ENCODE measurements at regions not wholly inside any gene's neighbourhood (a gene's known extent, or its start where the extent isn't known, plus 50 kb on each side); places are given as distances from the start of the nearest gene placed in this dataset.

GRCh38 chr6:26156105-26156849, 69.0 kb downstream of the HFE start:
- H3K9me3 ChIP-seq (ENCODE audit: insufficient read depth, low read depth) = no peaks in the 10 kb centered on the region
- BruUV-seq (replicated peaks) = TSS peak; percentile 67
- peak overlapping the region; percentile 85 for H3K27ac ChIP-seq
- ChIA-PET CTCF (no interaction called here), POLR2A (ENCODE audit: unreplicated experiment) (interaction anchor here (0.6 to 5.0 kb wide), 18 partner anchors 11 to 1734 kb away, joined by 3 to 284 read pairs (median 4); a partner anchor contains a TSS)
- H3K4me3 ChIP-seq = peak overlapping the region; percentile 87
- H3K27me3 ChIP-seq (ENCODE audit: insufficient read depth, low read depth) = no peaks in the 10 kb centered on the region
- H3K9me2 ChIP-seq (ENCODE audit: insufficient read depth) = no peaks in the 10 kb centered on the region
- peaks cover 39% of the 10 kb centered on the region for H3K79me2 ChIP-seq (ENCODE audit: low read depth)
- H3K4me2 ChIP-seq = peak overlapping the region; percentile 94
- H2AFZ ChIP-seq = peak overlapping the region; percentile 86
- peak; percentile 71 to 90 for DNase-seq
- H3K4me1 ChIP-seq (replicated peaks; ENCODE audit: insufficient read depth) = peaks cover 14% of the 10 kb centered on the region
- TF ChIP-seq EZH2 (IDR thresholded peaks at IDR 0.05; ENCODE audit: low read depth) = no peak
- TF ChIP-seq, protein P1, sequence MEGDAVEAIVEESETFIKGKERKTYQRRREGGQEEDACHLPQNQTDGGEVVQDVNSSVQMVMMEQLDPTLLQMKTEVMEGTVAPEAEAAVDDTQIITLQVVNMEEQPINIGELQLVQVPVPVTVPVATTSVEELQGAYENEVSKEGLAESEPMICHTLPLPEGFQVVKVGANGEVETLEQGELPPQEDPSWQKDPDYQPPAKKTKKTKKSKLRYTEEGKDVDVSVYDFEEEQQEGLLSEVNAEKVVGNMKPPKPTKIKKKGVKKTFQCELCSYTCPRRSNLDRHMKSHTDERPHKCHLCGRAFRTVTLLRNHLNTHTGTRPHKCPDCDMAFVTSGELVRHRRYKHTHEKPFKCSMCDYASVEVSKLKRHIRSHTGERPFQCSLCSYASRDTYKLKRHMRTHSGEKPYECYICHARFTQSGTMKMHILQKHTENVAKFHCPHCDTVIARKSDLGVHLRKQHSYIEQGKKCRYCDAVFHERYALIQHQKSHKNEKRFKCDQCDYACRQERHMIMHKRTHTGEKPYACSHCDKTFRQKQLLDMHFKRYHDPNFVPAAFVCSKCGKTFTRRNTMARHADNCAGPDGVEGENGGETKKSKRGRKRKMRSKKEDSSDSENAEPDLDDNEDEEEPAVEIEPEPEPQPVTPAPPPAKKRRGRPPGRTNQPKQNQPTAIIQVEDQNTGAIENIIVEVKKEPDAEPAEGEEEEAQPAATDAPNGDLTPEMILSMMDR (conservative IDR thresholded peaks at IDR 0.05) = no peak; the same call in 1 of the 2 replicates
- intact Hi-C loops (cut with micrococcal nuclease; ENCODE audit: unreplicated experiment) = loop anchor here (2.0 kb wide), 1 partner anchor 123 kb away; a partner anchor contains a TSS
- H3K36me3 ChIP-seq (ENCODE audit: low read depth) = no peaks in the 10 kb centered on the region
- H4K20me1 ChIP-seq (ENCODE audit: insufficient read depth) = no peaks in the 10 kb centered on the region
- peaks cover 35% of the 10 kb centered on the region for H3F3A ChIP-seq (ENCODE audit: insufficient read depth, low read depth)

- intact Hi-C loops (cut with micrococcal nuclease; ENCODE audit: unreplicated experiment) = loop anchor here (1.0 to 2.0 kb wide), 6 partner anchors 33 to 128 kb away; a partner anchor contains a TSS
- H3K27me3 ChIP-seq (ENCODE audit: insufficient read depth, low read depth) = no peaks in the 10 kb centered on the region
- no TSS peak for BruUV-seq (replicated peaks)
- H3K4me2 ChIP-seq = peak overlapping the region; percentile 94
- H2AFZ ChIP-seq = 0 out of 2 replicates have a peak overlapping the region, but pooled peaks have one; percentile 64
- no peaks in the 10 kb centered on the region for H3K36me3 ChIP-seq (ENCODE audit: low read depth)
- peak; percentile 46 to 58 for DNase-seq
- CTCF ChIA-PET = no interaction called here
- H3F3A ChIP-seq (ENCODE audit: insufficient read depth, low read depth) = peaks cover 35% of the 10 kb centered on the region
- H3K4me1 ChIP-seq (replicated peaks; ENCODE audit: insufficient read depth) = peaks cover 14% of the 10 kb centered on the region
- H3K9me3 ChIP-seq (ENCODE audit: insufficient read depth, low read depth) = no peaks in the 10 kb centered on the region
- peak overlapping the region; percentile 85 for H3K27ac ChIP-seq
- peak overlapping the region; percentile 87 for H3K4me3 ChIP-seq
- no peak for TF ChIP-seq EZH2 (IDR thresholded peaks at IDR 0.05; ENCODE audit: low read depth)
- TF ChIP-seq, protein P1 (conservative IDR thresholded peaks at IDR 0.05) = no peak
- H3K79me2 ChIP-seq (ENCODE audit: low read depth) = peaks cover 42% of the 10 kb centered on the region
- no peaks in the 10 kb centered on the region for H4K20me1 ChIP-seq (ENCODE audit: insufficient read depth)
- no peaks in the 10 kb centered on the region for H3K9me2 ChIP-seq (ENCODE audit: insufficient read depth)
- POLR2A ChIA-PET (ENCODE audit: unreplicated experiment) = interaction anchor here (0.5 to 5.0 kb wide), 15 partner anchors 23 to 1734 kb away, joined by 3 to 284 read pairs (median 6); a partner anchor contains a TSS
These were observed 69.6 kb downstream of the HFE start for GRCh38 chr6:26156850-26157250.

DNA sequence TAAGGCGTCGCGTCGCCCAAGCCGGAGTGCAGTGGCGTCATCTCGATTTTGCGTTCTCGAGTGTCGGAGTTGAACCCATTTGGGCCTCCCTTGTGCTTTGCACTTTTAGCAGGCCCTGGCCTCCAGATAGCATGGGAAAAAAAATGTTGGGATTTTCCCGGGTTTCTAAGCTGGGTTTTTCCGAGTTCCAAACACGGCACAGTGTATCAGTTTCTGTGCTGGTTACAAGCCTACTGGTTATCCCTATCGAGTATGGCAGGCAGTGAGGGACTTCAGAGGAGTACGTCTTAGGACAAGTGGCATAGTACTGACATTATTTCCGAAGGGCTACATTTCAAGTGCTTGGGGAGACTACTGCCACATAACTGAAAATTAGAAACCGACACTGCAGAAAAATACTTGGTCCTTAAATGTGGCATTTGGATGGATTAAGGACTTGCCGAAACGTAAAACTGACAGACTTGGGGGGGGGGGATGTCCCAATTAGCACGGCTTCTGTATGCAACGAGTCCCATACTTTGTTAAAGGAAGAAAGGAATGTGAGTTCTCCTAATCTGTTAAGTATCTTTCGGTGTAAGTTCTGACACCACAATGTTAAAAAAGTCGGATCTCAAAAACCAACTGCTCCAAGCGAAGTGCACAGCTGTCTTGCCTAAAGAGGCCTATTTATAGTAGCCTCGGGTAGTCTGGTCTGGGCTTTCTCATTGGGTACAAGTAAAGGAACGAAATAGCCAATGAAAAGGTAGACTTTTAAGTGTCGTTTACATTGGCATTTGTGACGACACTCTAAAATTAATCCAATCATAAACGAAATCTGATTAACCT, 70.2 kb downstream of the HFE start:
- Histone ChIP-seq H3K4me3 (peak overlapping the region; percentile 87), H3F3A (ENCODE audit: insufficient read depth, low read depth) (peaks cover 32% of the 10 kb centered on the region), H3K4me1 (replicated peaks; ENCODE audit: insufficient read depth) (peaks cover 14% of the 10 kb centered on the region), H3K9me3 (ENCODE audit: insufficient read depth, low read depth) (no peaks in the 10 kb centered on the region), H3K27me3 (ENCODE audit: insufficient read depth, low read depth) (no peaks in the 10 kb centered on the region), H2AFZ (no peak overlapping the region), H3K79me2 (ENCODE audit: low read depth) (peaks cover 42% of the 10 kb centered on the region), H3K36me3 (ENCODE audit: low read depth) (no peaks in the 10 kb centered on the region), H3K4me2 (peak overlapping the region; percentile 94), H3K27ac (peak overlapping the region; percentile 85), H3K9me2 (ENCODE audit: insufficient read depth) (no peaks in the 10 kb centered on the region), H4K20me1 (ENCODE audit: insufficient read depth) (no peaks in the 10 kb centered on the region)
- DNase-seq = peak in 1 of 2 experiments; percentile 98
- intact Hi-C loops (cut with micrococcal nuclease; ENCODE audit: unreplicated experiment) = loop anchor here (1.0 to 2.0 kb wide), 10 partner anchors 15 to 128 kb away; a partner anchor contains a TSS
- BruUV-seq (replicated peaks) = TSS peak; percentile 100
- CTCF ChIA-PET = no interaction called here
- TF ChIP-seq EZH2 (IDR thresholded peaks at IDR 0.05; ENCODE audit: low read depth) = no peak
- TF ChIP-seq, protein P1 (conservative IDR thresholded peaks at IDR 0.05) = no peak
- POLR2A ChIA-PET (ENCODE audit: unreplicated experiment) = interaction anchor here (0.5 to 5.0 kb wide), 35 partner anchors 22 to 1733 kb away, joined by 3 to 284 read pairs (median 7); a partner anchor contains a TSS
